T-cell (primary cell): ENCODE measurements at regions not wholly inside any gene's neighbourhood (a gene's known extent, or its start where the extent isn't known, plus 50 kb on each side); places are given as distances from the start of the nearest gene placed in this dataset.
"Not testable (repeated sequence)": the region's sequence is repeated elsewhere in the genome, so short reads cannot be mapped to it uniquely, and the experiment has no call there.

ENCODE experiments used
- ATAC-seq, 4 experiments: fragments of 200-7000 bp in 3 of 4; fragments of 150-1000 bp in 1 of 4; cut with Tn5 transposase; replicated peaks in 1 of 4; 1 replicate in 3 of 4; 2 replicates in 1 of 4; pipeline ENCODE4 v1.10.0; 2021; ENCODE audit warnings: moderate library complexity in 3 of 4, mild to moderate bottlenecking in 2 of 4, moderate number of reproducible peaks in 1 of 4
- CTCF ChIA-PET, 2 donors: fragments of 300-600 bp; sonication (Branson Sonifier 250); formaldehyde crosslinking; loops; one replicate each; lab custom pipeline; 2022; ENCODE audit warnings: antibody characterized with exemption in 2 of 2; lab: Charles Lee
- POLR2A ChIA-PET, 2 donors: fragments of 300-600 bp; sonication (Branson Sonifier 250); formaldehyde crosslinking; loops; one replicate each; lab custom pipeline; 2022; ENCODE audit warnings: antibody characterized with exemption in 2 of 2; lab: Charles Lee
- DNase-seq, 35 experiments: peaks; one replicate each; pipeline versions ENCODE4 v3.0.0 to v3.0.0-alpha.2; 2013 to 2023
- H3K27ac ChIP-seq: one replicate; pipeline ENCODE4 v1.5.1; 2013; ENCODE audit warnings: low read length
- H3K27me3 ChIP-seq, 2 experiments: replicated peaks in 1 of 2; 1 replicate in 1 of 2; 2 replicates in 1 of 2; pipeline versions ENCODE4 v1.6.1 to v1.7.0; 2013; ENCODE audit warnings: low read length in 1 of 2, mixed read lengths in 1 of 2; ENCODE audit not compliant: control insufficient read depth in 2 of 2, insufficient read depth in 2 of 2; ENCODE audit errors: extremely low read depth in 1 of 2
- H3K36me3 ChIP-seq, 2 donors: 1 replicate in 1 of 2; 2 replicates in 1 of 2; pipeline versions ENCODE4 v1.6.1 to v1.7.0; 2013; ENCODE audit warnings: low read length in 1 of 2; ENCODE audit not compliant: control insufficient read depth in 2 of 2, insufficient read depth in 1 of 2; ENCODE audit errors: extremely low read depth in 1 of 2
- H3K4me1 ChIP-seq, 2 experiments: 1 replicate in 1 of 2; 2 replicates in 1 of 2; pipeline versions ENCODE4 v1.6.1 to v1.7.0; 2013; ENCODE audit warnings: low read length in 2 of 2, mixed read lengths in 1 of 2; ENCODE audit not compliant: insufficient read depth in 2 of 2, control insufficient read depth in 1 of 2; ENCODE audit errors: extremely low read depth in 1 of 2
- H3K4me3 ChIP-seq, 2 donors: 1 replicate in 1 of 2; 2 replicates in 1 of 2; pipeline versions ENCODE4 v1.5.1 to v1.7.0; 2013; ENCODE audit warnings: mild to moderate bottlenecking in 2 of 2, low read length in 1 of 2, moderate library complexity in 1 of 2; ENCODE audit not compliant: control insufficient read depth in 1 of 2; ENCODE audit errors: extremely low read depth in 1 of 2
- H3K9me3 ChIP-seq: 2 replicates; pipeline ENCODE4 v1.7.0; 2013
- H3K27ac Mint-ChIP-seq, 2 donors: one replicate each; pipeline ENCODE4 v1.8.0; 2020 to 2021; ENCODE audit warnings: mild to moderate bottlenecking in 2 of 2, mixed read lengths in 2 of 2
- H3K27me3 Mint-ChIP-seq, 2 donors: one replicate each; pipeline ENCODE4 v1.8.0; 2021 to 2022; ENCODE audit warnings: mixed read lengths in 2 of 2
- H3K36me3 Mint-ChIP-seq: one replicate; pipeline ENCODE4 v1.8.0; 2021; ENCODE audit warnings: mixed read lengths
- H3K4me1 Mint-ChIP-seq, 3 donors: one replicate each; pipeline ENCODE4 v1.8.0; 2020 to 2022; ENCODE audit warnings: mixed read lengths in 3 of 3, mild to moderate bottlenecking in 1 of 3
- H3K4me3 Mint-ChIP-seq, 3 donors: one replicate each; pipeline ENCODE4 v1.8.0; 2020 to 2022; ENCODE audit warnings: mild to moderate bottlenecking in 3 of 3, mixed read lengths in 3 of 3, moderate library complexity in 3 of 3
- H3K9me3 Mint-ChIP-seq, 3 donors: one replicate each; pipeline ENCODE4 v1.8.0; 2020 to 2022; ENCODE audit warnings: mixed read lengths in 3 of 3
- WGBS: methylation state at CpG from one replicate; pipeline ENCODE4 v1.1.5; 2013; ENCODE audit warnings: missing lambda C conversion rate; ENCODE audit not compliant: insufficient coverage; 5-methylcytosine and 5-hydroxymethylcytosine counted together

DNA sequence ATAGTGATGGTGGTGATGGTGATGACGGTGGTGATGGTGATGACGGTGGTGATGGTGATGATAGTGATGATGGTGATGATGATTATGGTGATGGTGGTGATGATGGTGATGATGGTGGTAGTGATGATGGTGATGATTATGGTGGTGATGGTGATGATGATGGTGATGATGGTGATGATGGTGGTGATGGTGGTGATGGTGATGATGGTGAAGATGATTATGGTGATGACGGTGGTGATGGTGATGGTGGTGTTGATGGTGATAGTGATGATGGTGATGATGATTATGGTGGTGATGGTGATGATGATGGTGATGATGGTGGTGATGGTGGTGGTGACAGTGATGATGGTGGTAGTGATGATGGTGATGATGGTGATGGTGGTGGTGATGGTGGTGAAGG lies 149.2 kb upstream of the IRX1 start:
- H3K4me3 Mint-ChIP-seq: no peak overlapping the region
- Histone ChIP-seq H3K4me3 (no peak overlapping the region), H3K4me1 (no peaks in the 10 kb centered on the region), H3K9me3 (peaks cover 2% of the 10 kb centered on the region), H3K27me3 (no peaks in the 10 kb centered on the region), H3K27ac (no peak overlapping the region), H3K36me3 (no peaks in the 10 kb centered on the region)
- H3K4me1 Mint-ChIP-seq: no peaks in the 10 kb centered on the region
- WGBS: 67% methylated on average over 3 of the region's 3 CpGs
- no peak for ATAC-seq
- DNase-seq: no peak
- H3K27ac Mint-ChIP-seq: no peak overlapping the region
- H3K27me3 Mint-ChIP-seq: no peaks in the 10 kb centered on the region
- H3K9me3 Mint-ChIP-seq: peaks cover 2 to 4% (median 3%) of the 10 kb centered on the region in 3 donors
- H3K36me3 Mint-ChIP-seq: no peaks in the 10 kb centered on the region
- CTCF ChIA-PET: no interaction called here
- POLR2A ChIA-PET: no interaction called here

DNA sequence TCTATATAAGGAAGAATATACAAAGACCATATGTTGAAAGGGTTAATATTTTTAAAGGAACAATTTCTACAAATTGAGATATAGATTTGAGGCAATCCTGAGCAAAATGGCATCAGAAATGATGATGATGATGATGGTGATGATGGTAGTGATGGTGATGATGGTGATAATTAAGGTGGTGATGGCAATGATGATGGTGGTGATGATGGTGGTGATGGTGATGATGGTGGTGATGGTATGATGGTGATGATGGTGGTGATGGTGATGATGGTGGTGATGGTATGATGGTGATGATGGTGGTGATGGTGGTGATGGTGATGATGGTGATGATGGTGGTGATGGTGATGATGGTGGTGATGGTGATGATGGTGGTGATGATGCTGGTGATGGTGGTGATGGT lies 150.1 kb upstream of the IRX1 start:
- H3K4me3 ChIP-seq, H3K9me3 Mint-ChIP-seq, H3K9me3 ChIP-seq, CTCF ChIA-PET, H3K27me3 Mint-ChIP-seq, H3K27me3 ChIP-seq, H3K36me3 ChIP-seq, ATAC-seq, H3K4me1 ChIP-seq, H3K36me3 Mint-ChIP-seq, H3K27ac Mint-ChIP-seq, H3K27ac ChIP-seq, H3K4me3 Mint-ChIP-seq, DNase-seq, H3K4me1 Mint-ChIP-seq, POLR2A ChIA-PET: not testable (repeated sequence)

DNA sequence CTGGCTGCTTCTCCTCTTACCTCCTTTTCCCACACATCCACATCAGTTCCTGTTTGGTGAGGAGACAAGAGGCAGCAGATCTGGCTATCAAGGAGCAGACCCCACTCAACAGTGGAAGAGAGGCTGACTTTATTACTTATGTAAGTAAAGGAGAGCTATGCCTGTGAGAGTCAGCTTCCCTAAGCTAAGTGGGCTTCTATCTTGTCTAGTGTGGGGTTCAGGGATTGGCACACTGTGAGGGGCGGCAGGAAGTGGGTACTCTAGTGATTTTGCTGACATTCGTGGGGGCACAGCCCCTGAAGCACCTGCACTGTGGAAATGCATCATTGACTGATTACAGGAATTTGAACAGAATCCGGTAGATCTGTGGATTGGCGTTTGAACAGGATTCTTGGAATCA lies 163.5 kb upstream of the IRX1 start:
- H3K4me3 Mint-ChIP-seq: no peak overlapping the region
- Histone ChIP-seq H3K4me1 (no peaks in the 10 kb centered on the region), H3K36me3 (no peaks in the 10 kb centered on the region), H3K27ac (no peak overlapping the region), H3K27me3 (no peaks in the 10 kb centered on the region), H3K9me3 (no peaks in the 10 kb centered on the region), H3K4me3 (no peak overlapping the region)
- ATAC-seq: no peak
- no peaks in the 10 kb centered on the region for H3K27me3 Mint-ChIP-seq
- no peak overlapping the region for H3K27ac Mint-ChIP-seq
- CTCF ChIA-PET: no interaction called here
- no peaks in the 10 kb centered on the region for H3K36me3 Mint-ChIP-seq
- peaks cover 0 to 5% (median 3%) of the 10 kb centered on the region in 3 donors for H3K9me3 Mint-ChIP-seq
- WGBS: 83% methylated on average over 4 of the region's 4 CpGs
- POLR2A ChIA-PET: no interaction called here
- H3K4me1 Mint-ChIP-seq: no peaks in the 10 kb centered on the region
- no peak for DNase-seq

DNA sequence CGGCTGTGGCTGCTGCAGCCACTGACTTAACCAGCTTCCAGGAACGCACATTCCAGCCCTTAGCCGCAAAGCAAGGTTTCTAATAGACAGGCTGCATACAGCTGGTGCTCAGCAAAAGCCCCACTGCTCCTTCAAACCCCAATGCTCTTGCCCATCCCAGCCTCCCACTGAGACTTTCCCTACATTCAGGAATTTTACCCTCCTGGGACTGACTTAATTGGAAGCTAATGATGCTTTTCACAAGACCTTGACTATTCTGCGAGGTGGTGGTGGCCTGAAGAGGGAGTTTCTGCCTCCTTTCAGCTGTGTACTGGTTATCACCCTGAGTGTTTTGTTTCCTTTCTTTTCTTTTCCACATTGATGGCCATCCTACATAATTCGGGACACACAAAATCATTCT lies 164.9 kb upstream of the IRX1 start:
- Mint-ChIP-seq H3K27ac (no peak overlapping the region), H3K9me3 (peaks cover 0 to 6% (median 5%) of the 10 kb centered on the region in 3 donors), H3K4me1 (no peaks in the 10 kb centered on the region), H3K36me3 (no peaks in the 10 kb centered on the region), H3K4me3 (no peak overlapping the region), H3K27me3 (no peaks in the 10 kb centered on the region)
- H3K4me1 ChIP-seq: no peaks in the 10 kb centered on the region
- ATAC-seq (no peak), DNase-seq (no peak)
- CTCF ChIA-PET: no interaction called here
- POLR2A ChIA-PET: no interaction called here
- H3K27me3 ChIP-seq: no peaks in the 10 kb centered on the region
- no peak overlapping the region for H3K4me3 ChIP-seq
- H3K36me3 ChIP-seq: no peaks in the 10 kb centered on the region
- no peaks in the 10 kb centered on the region for H3K9me3 ChIP-seq
- WGBS: 88% methylated on average over 3 of the region's 5 CpGs
- H3K27ac ChIP-seq: no peak overlapping the region

GRCh38 chr5:3429962-3430361 lies 165.7 kb upstream of the IRX1 start:
- H3K27me3 ChIP-seq: no peaks in the 10 kb centered on the region
- WGBS: 66% methylated on average over 7 of the region's 7 CpGs
- H3K4me1 ChIP-seq: no peaks in the 10 kb centered on the region
- no peak overlapping the region for H3K4me3 ChIP-seq
- no peak for ATAC-seq
- no peaks in the 10 kb centered on the region for H3K4me1 Mint-ChIP-seq
- ChIA-PET CTCF (no interaction called here), POLR2A (no interaction called here)
- no peak for DNase-seq
- H3K36me3 ChIP-seq: no peaks in the 10 kb centered on the region
- H3K9me3 ChIP-seq: no peaks in the 10 kb centered on the region
- H3K9me3 Mint-ChIP-seq: peaks cover 0 to 6% (median 3%) of the 10 kb centered on the region in 3 donors
- no peak overlapping the region for H3K4me3 Mint-ChIP-seq
- no peaks in the 10 kb centered on the region for H3K36me3 Mint-ChIP-seq
- no peaks in the 10 kb centered on the region for H3K27me3 Mint-ChIP-seq
- H3K27ac Mint-ChIP-seq: no peak overlapping the region
- no peak overlapping the region for H3K27ac ChIP-seq

DNA sequence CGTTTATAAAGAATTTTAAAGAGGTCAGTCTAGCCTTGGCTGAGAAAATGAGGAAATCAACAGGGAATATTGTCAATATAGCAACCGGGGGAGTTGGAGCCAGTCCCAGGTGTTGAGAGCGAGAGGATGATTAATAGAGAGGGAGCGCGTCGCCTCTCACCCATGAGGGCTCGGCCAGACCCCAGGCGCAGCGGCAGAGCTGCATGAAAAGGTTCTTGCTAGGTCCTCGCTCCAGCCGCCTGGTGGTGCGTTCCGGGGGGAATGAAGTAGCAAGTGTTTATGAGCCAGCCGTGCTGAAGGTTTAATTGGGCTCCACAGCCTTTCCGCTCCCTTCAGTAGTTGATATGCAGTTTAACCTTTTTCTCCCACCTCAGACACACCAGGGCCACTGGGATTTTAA lies 167.3 kb upstream of the IRX1 start:
- POLR2A ChIA-PET: no interaction called here

DNA sequence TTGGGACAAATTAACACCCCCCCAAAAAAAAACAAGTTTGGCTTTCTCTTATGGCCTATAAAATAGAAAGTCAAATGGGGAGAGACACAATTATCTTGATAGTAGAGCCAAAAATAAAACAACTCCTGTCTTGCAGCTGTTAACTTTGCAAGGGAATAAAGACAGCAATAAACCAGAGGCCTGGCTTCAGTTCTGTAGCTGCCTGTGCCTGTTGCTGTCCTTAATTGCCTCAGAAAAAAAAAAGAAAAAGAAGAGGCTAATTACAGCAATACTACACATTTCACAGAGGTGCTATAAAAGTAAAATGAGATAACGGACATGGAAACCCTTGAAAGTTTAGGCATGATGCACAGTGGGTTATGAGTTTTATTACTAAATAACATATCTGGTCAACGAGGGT lies 170.7 kb upstream of the IRX1 start:
- Histone ChIP-seq H3K27ac (no peak overlapping the region), H3K36me3 (no peaks in the 10 kb centered on the region), H3K27me3 (no peaks in the 10 kb centered on the region), H3K9me3 (no peaks in the 10 kb centered on the region), H3K4me1 (no peaks in the 10 kb centered on the region), H3K4me3 (no peak overlapping the region)
- no peaks in the 10 kb centered on the region for H3K27me3 Mint-ChIP-seq
- POLR2A ChIA-PET: no interaction called here
- H3K9me3 Mint-ChIP-seq: peaks cover 5 to 16% (median 6%) of the 10 kb centered on the region in 3 donors
- H3K4me3 Mint-ChIP-seq: no peak overlapping the region
- DNase-seq: no peak
- ATAC-seq: no peak
- H3K27ac Mint-ChIP-seq: no peak overlapping the region
- no peaks in the 10 kb centered on the region for H3K36me3 Mint-ChIP-seq
- no CpG with 5 or more reads among the region's 2 CpGs for WGBS
- CTCF ChIA-PET: no interaction called here
- H3K4me1 Mint-ChIP-seq: no peaks in the 10 kb centered on the region

More for the DNA sequence above, 167.3 kb upstream of the IRX1 start:
- H3K27me3 Mint-ChIP-seq: no peaks in the 10 kb centered on the region
- Histone ChIP-seq H3K27ac (no peak overlapping the region), H3K9me3 (no peaks in the 10 kb centered on the region), H3K36me3 (no peaks in the 10 kb centered on the region), H3K27me3 (no peaks in the 10 kb centered on the region), H3K4me3 (no peak overlapping the region), H3K4me1 (no peaks in the 10 kb centered on the region)
- DNase-seq (no peak), ATAC-seq (no peak)
- H3K36me3 Mint-ChIP-seq: no peaks in the 10 kb centered on the region
- no peak overlapping the region for H3K4me3 Mint-ChIP-seq
- no peak overlapping the region for H3K27ac Mint-ChIP-seq
- CTCF ChIA-PET: no interaction called here
- 51% methylated on average over 9 of the region's 15 CpGs for WGBS
- no peaks in the 10 kb centered on the region for H3K4me1 Mint-ChIP-seq
- peaks cover 0 to 6% (median 5%) of the 10 kb centered on the region in 3 donors for H3K9me3 Mint-ChIP-seq
